RPMI7951 (cell line): ENCODE measurements at regions not wholly inside any gene's neighbourhood (a gene's known extent, or its start where the extent isn't known, plus 50 kb on each side); places are given as distances from the start of the nearest gene placed in this dataset.
A peak's percentile ranks its signal among the peaks of the same experiment; 100 is the strongest.

ENCODE experiments used
- DNase-seq: peaks from one replicate; pipeline ENCODE4 v3.0.0-alpha.2; 2012; ENCODE audit warnings: low read depth

- DNase-seq = no peak
These were observed 191.5 kb downstream of the ZBBX start for GRCh38 chr3:167188592-167188991.

- no peak for DNase-seq
These were observed 192.9 kb downstream of the ZBBX start for GRCh38 chr3:167187221-167187620.

- peak; percentile 29 for DNase-seq
These were observed 195.6 kb downstream of the ZBBX start for GRCh38 chr3:167184511-167184910.

- DNase-seq = no peak
These were observed 207.7 kb downstream of the ZBBX start for GRCh38 chr3:167172377-167172776.

- no peak for DNase-seq
These were observed 212.6 kb downstream of the ZBBX start for GRCh38 chr3:167167491-167167890.

- no peak for DNase-seq
These were observed 213.4 kb downstream of the ZBBX start for GRCh38 chr3:167166594-167167253.

GRCh38 chr3:167166012-167166411, 214.1 kb downstream of the ZBBX start:
- DNase-seq = no peak

- no peak for DNase-seq
These were observed 216.5 kb downstream of the ZBBX start for GRCh38 chr3:167163580-167163979.

GRCh38 chr3:167162083-167162482, 218.0 kb downstream of the ZBBX start:
- no peak for DNase-seq

- DNase-seq = no peak
These were observed 219.3 kb downstream of the ZBBX start for GRCh38 chr3:167160781-167161180.

- DNase-seq = no peak
These were observed 228.5 kb downstream of the ZBBX start for GRCh38 chr3:167151636-167152035.

- DNase-seq = no peak
These were observed 232.0 kb downstream of the ZBBX start for GRCh38 chr3:167148136-167148535.

- DNase-seq = no peak
These were observed 233.2 kb downstream of the ZBBX start for GRCh38 chr3:167146911-167147310.

- no peak for DNase-seq
These were observed 254.3 kb downstream of the ZBBX start for GRCh38 chr3:167125612-167126407.

GRCh38 chr3:167120828-167121227, 259.3 kb downstream of the ZBBX start:
- DNase-seq = no peak

- no peak for DNase-seq
These were observed 263.8 kb downstream of the ZBBX start for GRCh38 chr3:167116120-167116922.

GRCh38 chr3:167115331-167115934, 264.7 kb downstream of the ZBBX start:
- no peak for DNase-seq

GRCh38 chr3:167114619-167115018, 265.5 kb downstream of the ZBBX start:
- DNase-seq = no peak

- DNase-seq = peak; percentile 3
These were observed 266.9 kb downstream of the ZBBX start for GRCh38 chr3:167113035-167113830.

GRCh38 chr3:167110901-167111300, 269.2 kb downstream of the ZBBX start:
- peak; percentile 1 for DNase-seq

- no peak for DNase-seq
These were observed 270.4 kb downstream of the ZBBX start for GRCh38 chr3:167109746-167110145.
